SK-N-SH (cell line): ENCODE measurements at regions not wholly inside any gene's neighbourhood (a gene's known extent, or its start where the extent isn't known, plus 50 kb on each side); places are given as distances from the start of the nearest gene placed in this dataset.

Source experiments
- CTCF ChIA-PET: fragments of 300-600, 350-600 bp; formaldehyde crosslinking; extraction: SDS; loops from one replicate; lab custom pipeline; 2021; lab: Yijun Ruan, JAX
- POLR2A ChIA-PET: fragments of 350-600 bp; sonication (Branson Sonifier 250); formaldehyde crosslinking; extraction: SDS; loops from one replicate; lab custom pipeline; 2020; ENCODE audit warnings: antibody characterized with exemption, inconsistent platforms; lab: Yijun Ruan, JAX
- DNase-seq: peaks from one replicate; pipeline ENCODE4 v3.0.0; 2012
- H2AFZ ChIP-seq: fragments of 200-600 bp; sonication (generic); 2 replicates; pipeline ENCODE4 v1.8.1; 2016; ENCODE audit warnings: antibody characterized with exemption, mild to moderate bottlenecking, low read depth
- H3F3A ChIP-seq: fragments of 200-600 bp; sonication (generic); replicated peaks from 2 replicates; pipeline ENCODE3; 2016; ENCODE audit warnings: antibody characterized with exemption, mild to moderate bottlenecking; ENCODE audit not compliant: insufficient read depth
- H3K27ac ChIP-seq, 2 experiments: fragments of 200-500 bp in 1 of 2; fragments of 200-600 bp in 1 of 2; sonication (Bioruptor generic) in 1 of 2; sonication (generic), shearing (Covaris generic) in 1 of 2; 2 replicates each; pipeline versions ENCODE4 v1.5.1 to v1.6.1; 2014 to 2016; ENCODE audit warnings: low read depth in 2 of 2, inconsistent platforms in 1 of 2, low read length in 1 of 2, mild to moderate bottlenecking in 1 of 2, mixed read lengths in 1 of 2
- H3K27me3 ChIP-seq: fragments of 200-600 bp; sonication (generic), shearing (Covaris generic); 2 replicates; pipeline ENCODE4 v1.6.1; 2016; ENCODE audit warnings: mixed run types; ENCODE audit not compliant: insufficient read depth
- H3K36me3 ChIP-seq, 2 experiments: fragments of 200-500 bp in 1 of 2; fragments of 200-600 bp in 1 of 2; sonication (Bioruptor generic) in 1 of 2; sonication (generic) in 1 of 2; replicated peaks in 1 of 2; 2 replicates each; pipeline versions ENCODE3 to v1.5.1; 2014 to 2016; ENCODE audit warnings: low read length in 1 of 2, mild to moderate bottlenecking in 1 of 2; ENCODE audit not compliant: insufficient read depth in 2 of 2, control insufficient read depth in 1 of 2
- H3K4me1 ChIP-seq, 2 experiments: fragments of 200-500 bp in 1 of 2; fragments of 200-600 bp in 1 of 2; sonication (Bioruptor generic) in 1 of 2; sonication (generic), shearing (Covaris generic) in 1 of 2; 2 replicates each; pipeline versions ENCODE4 v1.5.1 to v1.6.1; 2014 to 2016; ENCODE audit warnings: low read depth in 1 of 2, low read length in 1 of 2, mixed run types in 1 of 2; ENCODE audit not compliant: insufficient read depth in 2 of 2, control insufficient read depth in 1 of 2
- H3K4me2 ChIP-seq: fragments of 200-600 bp; sonication (generic), shearing (Covaris generic); 2 replicates; pipeline ENCODE4 v1.6.1; 2017; ENCODE audit warnings: mixed run types
- H3K4me3 ChIP-seq, 2 experiments: fragments of 200-500 bp in 1 of 2; fragments of 200-600 bp in 1 of 2; sonication (Bioruptor generic) in 1 of 2; sonication (generic), shearing (Covaris generic) in 1 of 2; 2 replicates each; pipeline versions ENCODE4 v1.5.1 to v1.8.1; 2014 to 2016; ENCODE audit warnings: low read depth in 2 of 2, inconsistent platforms in 1 of 2, low read length in 1 of 2, mild to moderate bottlenecking in 1 of 2, mixed read lengths in 1 of 2, moderate library complexity in 1 of 2
- H3K79me2 ChIP-seq: fragments of 200-600 bp; sonication (generic); 2 replicates; pipeline ENCODE4 v1.8.1; 2017; ENCODE audit warnings: mild to moderate bottlenecking; ENCODE audit not compliant: insufficient read depth
- H3K9ac ChIP-seq: fragments of 200-600 bp; sonication (generic); 2 replicates; pipeline ENCODE4 v1.6.1; 2017; ENCODE audit warnings: mixed run types
- H3K9me2 ChIP-seq: fragments of 200-600 bp; sonication (generic); 2 replicates; pipeline ENCODE4 v1.6.1; 2017; ENCODE audit warnings: mixed run types
- H3K9me3 ChIP-seq: fragments of 200-600 bp; sonication (generic); 2 replicates; pipeline ENCODE4 v1.6.1; 2017; ENCODE audit warnings: mixed run types, mild to moderate bottlenecking, moderate library complexity
- H4K20me1 ChIP-seq: fragments of 200-600 bp; sonication (generic); 2 replicates; pipeline ENCODE4 v1.6.1; 2017; ENCODE audit warnings: mild to moderate bottlenecking, mixed run types; ENCODE audit not compliant: insufficient read depth
- CHD2 ChIP-seq: fragments of 150-350 bp; IDR thresholded peaks from 2 replicates; pipeline ENCODE4 v1.6.1; 2018; ENCODE audit warnings: low read length; ENCODE audit not compliant: partially characterized antibody
- CTCF ChIP-seq: fragments of 200-600 bp; sonication (generic); IDR thresholded peaks from 2 replicates; pipeline ENCODE4 v1.6.1; 2017; ENCODE audit warnings: antibody characterized with exemption, mild to moderate bottlenecking, moderate library complexity
- ELF1 ChIP-seq: IDR thresholded peaks from 2 replicates; pipeline ENCODE4 v1.4.0; 2012
- EP300 ChIP-seq, 2 experiments: IDR thresholded peaks; 2 replicates each; pipeline versions ENCODE4 v1.4.0 to v1.6.1; 2012; ENCODE audit warnings: borderline replicate concordance in 1 of 2, low read depth in 1 of 2, low read length in 1 of 2
- FOSL2 ChIP-seq: IDR thresholded peaks from 2 replicates; pipeline ENCODE4 v1.4.0; 2012; ENCODE audit warnings: low read depth, mild to moderate bottlenecking, moderate library complexity, borderline replicate concordance
- GATA2 ChIP-seq: sonication (generic); formaldehyde crosslinking; IDR thresholded peaks from 2 replicates; pipeline ENCODE4 v1.5.0; 2020; ENCODE audit warnings: mild to moderate bottlenecking, missing genetic modification reagents
- IRF3 ChIP-seq: fragments of 150-350 bp; IDR thresholded peaks from 2 replicates; pipeline ENCODE4 v1.6.1; 2016; ENCODE audit warnings: mild to moderate bottlenecking, low read depth, low read length
- MAX ChIP-seq: IDR thresholded peaks from 2 replicates; pipeline ENCODE4 v1.4.0; 2012; ENCODE audit warnings: low read depth
- MEF2A ChIP-seq: IDR thresholded peaks from 2 replicates; pipeline ENCODE4 v1.4.0; 2012; ENCODE audit warnings: low read depth, borderline replicate concordance
- NFIC ChIP-seq: IDR thresholded peaks from 2 replicates; pipeline ENCODE4 v1.4.0; 2012; ENCODE audit warnings: borderline replicate concordance
- NRF1 ChIP-seq: IDR thresholded peaks from 2 replicates; pipeline ENCODE4 v1.6.1; 2012; ENCODE audit warnings: low read depth, mild to moderate bottlenecking, low read length
- PBX3 ChIP-seq: IDR thresholded peaks from 2 replicates; pipeline ENCODE4; 2012
- POLR2AphosphoS5 ChIP-seq: IDR thresholded peaks from 2 replicates; pipeline ENCODE4 v1.6.1; 2012; ENCODE audit warnings: low read depth, low read length
- RAD21 ChIP-seq: IDR thresholded peaks from 2 replicates; pipeline ENCODE4 v1.6.1; 2012; ENCODE audit warnings: mild to moderate bottlenecking, low read length
- REST ChIP-seq: IDR thresholded peaks from 2 replicates; pipeline ENCODE4 v1.6.1; 2012; ENCODE audit warnings: mild to moderate bottlenecking, low read depth, low read length, moderate library complexity
- RFX5 ChIP-seq: IDR thresholded peaks from 2 replicates; pipeline ENCODE4 v1.6.1; 2012; ENCODE audit warnings: mild to moderate bottlenecking, improper control_type of control experiment, low read length
- TAF1 ChIP-seq: IDR thresholded peaks from 2 replicates; pipeline ENCODE4 v1.6.1; 2012; ENCODE audit warnings: low read depth, mild to moderate bottlenecking, low read length, moderate library complexity, borderline replicate concordance
- USF2 ChIP-seq: fragments of 150-350 bp; IDR thresholded peaks from 2 replicates; pipeline ENCODE4 v1.6.1; 2017; ENCODE audit warnings: antibody characterized with exemption, low read length, low read depth, borderline replicate concordance
- YY1 ChIP-seq: IDR thresholded peaks from 2 replicates; pipeline ENCODE4 v1.4.0; 2012; ENCODE audit warnings: low read depth, mild to moderate bottlenecking
- ZBTB33 ChIP-seq: IDR thresholded peaks from 2 replicates; pipeline ENCODE4 v1.4.0; 2012; ENCODE audit warnings: low read depth, borderline replicate concordance
- WGBS: methylation state at CpG from one replicate; pipeline ENCODE4 v1.1.6; 2017; ENCODE audit warnings: low lambda C conversion rate; 5-methylcytosine and 5-hydroxymethylcytosine counted together

- Histone ChIP-seq H3K9ac (no peak overlapping the region), H3K36me3 (no peaks in the 10 kb centered on the region), H3K27ac (no peak overlapping the region), H3K4me2 (no peak overlapping the region), H4K20me1 (no peaks in the 10 kb centered on the region), H3K27me3 (no peaks in the 10 kb centered on the region), H3F3A (no peaks in the 10 kb centered on the region), H2AFZ (no peak overlapping the region), H3K9me2 (no peaks in the 10 kb centered on the region), H3K79me2 (no peaks in the 10 kb centered on the region), H3K4me1 (peaks cover 0 to 10% of the 10 kb centered on the region in 2 experiments; a peak in 2 of 4 replicates), H3K9me3 (no peaks in the 10 kb centered on the region), H3K4me3 (no peak overlapping the region)
- ChIA-PET POLR2A (no interaction called here), CTCF (no interaction called here)
- no peak for DNase-seq
- 34% methylated on average over 2 of the region's 2 CpGs for WGBS
- TF ChIP-seq TAF1, result no peak
- TF ChIP-seq NFIC, result no peak
- no peak for TF ChIP-seq POLR2AphosphoS5
- no peak for TF ChIP-seq ZBTB33
- TF ChIP-seq IRF3, result no peak
- TF ChIP-seq YY1, result no peak
- no peak for TF ChIP-seq ELF1
- no peak for TF ChIP-seq FOSL2
- TF ChIP-seq RFX5, result no peak
- no peak for TF ChIP-seq MAX
- TF ChIP-seq RAD21, result no peak
- no peak for TF ChIP-seq USF2
- TF ChIP-seq REST, result no peak
- no peak for TF ChIP-seq CTCF
- TF ChIP-seq NRF1, result no peak
- TF ChIP-seq CHD2, result no peak
- no peak for TF ChIP-seq MEF2A
- TF ChIP-seq GATA2 (CRISPR knock-in tag), result no peak
- TF ChIP-seq EP300 (IDR thresholded peaks at IDR 0.05; ENCODE audit: borderline replicate concordance in 1 of 2, low read depth in 1 of 2, low read length in 1 of 2), result no peak
- no peak for TF ChIP-seq PBX3
Observed at GRCh38 chr9:105860516-105860915, 166.2 kb downstream of the TMEM38B start.
